Endothelial cell (in vitro differentiated cells): ENCODE measurements at regions not wholly inside any gene's neighbourhood (a gene's known extent, or its start where the extent isn't known, plus 50 kb on each side); places are given as distances from the start of the nearest gene placed in this dataset.
A peak's percentile ranks its signal among the peaks of the same experiment; 100 is the strongest.

Source experiments
- DNase-seq: peaks from one replicate; pipeline ENCODE4 v3.0.0; 2021; ENCODE audit warnings: low spot score
- H3K27ac Mint-ChIP-seq: one replicate; pipeline ENCODE4 v1.8.0; 2021; ENCODE audit warnings: mixed read lengths, inconsistent platforms; ENCODE audit not compliant: unreplicated experiment
- H3K27me3 Mint-ChIP-seq: one replicate; pipeline ENCODE4 v1.8.0; 2021; ENCODE audit warnings: mild to moderate bottlenecking, moderate library complexity, mixed read lengths, inconsistent platforms; ENCODE audit not compliant: unreplicated experiment
- H3K36me3 Mint-ChIP-seq: one replicate; pipeline ENCODE4 v1.8.0; 2021; ENCODE audit warnings: mild to moderate bottlenecking, low read depth, mixed read lengths, inconsistent platforms; ENCODE audit not compliant: unreplicated experiment
- H3K4me1 Mint-ChIP-seq: one replicate; pipeline ENCODE4 v1.8.0; 2021; ENCODE audit warnings: mild to moderate bottlenecking, mixed read lengths, inconsistent platforms; ENCODE audit not compliant: unreplicated experiment
- H3K4me3 Mint-ChIP-seq: one replicate; pipeline ENCODE4 v1.8.0; 2021; ENCODE audit warnings: mild to moderate bottlenecking, mixed read lengths, inconsistent platforms; ENCODE audit not compliant: unreplicated experiment
- H3K9me3 Mint-ChIP-seq: one replicate; pipeline ENCODE4 v1.8.0; 2021; ENCODE audit warnings: mixed read lengths, inconsistent platforms; ENCODE audit not compliant: unreplicated experiment
- CTCF ChIP-seq: fragments of 200-600 bp; sonication (generic); IDR thresholded peaks from one replicate; pipeline ENCODE4 v1.5.0; 2021; ENCODE audit warnings: antibody characterized with exemption; ENCODE audit not compliant: unreplicated experiment

- Mint-ChIP-seq H3K4me3 (no peak overlapping the region), H3K27me3 (peaks cover 4% of the 10 kb centered on the region), H3K27ac (no peak overlapping the region), H3K9me3 (peaks cover 6% of the 10 kb centered on the region), H3K4me1 (no peaks in the 10 kb centered on the region), H3K36me3 (peaks cover 5% of the 10 kb centered on the region)
- no peak for TF ChIP-seq CTCF
- DNase-seq, result no peak
Observed at GRCh38 chr2:9732824-9733223, 102.0 kb upstream of the YWHAQ start.

- H3K4me3 Mint-ChIP-seq, result no peak overlapping the region
Observed at GRCh38 chr2:9734308-9734707, 103.5 kb upstream of the YWHAQ start.

GRCh38 chr2:9735335-9735734 is 104.5 kb upstream of the YWHAQ start:
- Mint-ChIP-seq H3K9me3 (peaks cover 6% of the 10 kb centered on the region), H3K36me3 (peaks cover 8% of the 10 kb centered on the region), H3K4me1 (no peaks in the 10 kb centered on the region), H3K27ac (no peak overlapping the region), H3K4me3 (no peak overlapping the region), H3K27me3 (peaks cover 4% of the 10 kb centered on the region)
- TF ChIP-seq CTCF, result no peak
- no peak for DNase-seq

More at GRCh38 chr2:9734308-9734707, 103.5 kb upstream of the YWHAQ start:
- H3K36me3 Mint-ChIP-seq, result peaks cover 8% of the 10 kb centered on the region
- no peaks in the 10 kb centered on the region for H3K4me1 Mint-ChIP-seq
- H3K27ac Mint-ChIP-seq, result no peak overlapping the region
- H3K27me3 Mint-ChIP-seq, result peaks cover 4% of the 10 kb centered on the region
- peaks cover 6% of the 10 kb centered on the region for H3K9me3 Mint-ChIP-seq
- no peak for DNase-seq
- no peak for TF ChIP-seq CTCF

- peaks cover 4% of the 10 kb centered on the region for H3K27me3 Mint-ChIP-seq
- H3K4me1 Mint-ChIP-seq, result no peaks in the 10 kb centered on the region
- H3K36me3 Mint-ChIP-seq, result peaks cover 8% of the 10 kb centered on the region
- no peak for DNase-seq
- TF ChIP-seq CTCF, result no peak
- H3K27ac Mint-ChIP-seq, result no peak overlapping the region
- H3K9me3 Mint-ChIP-seq, result peaks cover 6% of the 10 kb centered on the region
- H3K4me3 Mint-ChIP-seq, result no peak overlapping the region
Observed at GRCh38 chr2:9736021-9736420, 105.2 kb upstream of the YWHAQ start.

- peak overlapping the region; percentile 65 for H3K27ac Mint-ChIP-seq
- H3K4me3 Mint-ChIP-seq, result no peak overlapping the region
- no peaks in the 10 kb centered on the region for H3K4me1 Mint-ChIP-seq
- H3K9me3 Mint-ChIP-seq, result peaks cover 6% of the 10 kb centered on the region
- H3K27me3 Mint-ChIP-seq, result peaks cover 6% of the 10 kb centered on the region
- peaks cover 8% of the 10 kb centered on the region for H3K36me3 Mint-ChIP-seq
- DNase-seq, result no peak
- TF ChIP-seq CTCF, result no peak
Observed at GRCh38 chr2:9737053-9737875, 106.0 kb upstream of the TAF1B start.
